H1 (cell line): ENCODE measurements at regions not wholly inside any gene's neighbourhood (a gene's known extent, or its start where the extent isn't known, plus 50 kb on each side); places are given as distances from the start of the nearest gene placed in this dataset.

Experiments used
- CTCF ChIA-PET: fragments of 300-600 bp; sonication (Branson Sonifier 250); formaldehyde crosslinking; loops from one replicate; lab custom pipeline; 2021; ENCODE audit not compliant: partially characterized antibody; lab: Charles Lee
- POLR2A ChIA-PET: fragments of 300-600 bp; sonication (Branson Sonifier 250); formaldehyde crosslinking; loops from one replicate; lab custom pipeline; 2021; ENCODE audit warnings: inconsistent platforms; ENCODE audit not compliant: partially characterized antibody; lab: Charles Lee
- DNase-seq, 2 experiments: peaks; one replicate each; pipeline versions ENCODE4 v3.0.0 to v3.0.0-alpha.2; 2010 to 2022; ENCODE audit warnings: low spot score in 2 of 2, low read depth in 1 of 2, mixed read lengths in 1 of 2
- FAIRE-seq: peaks from 2 replicates; lab custom pipeline; 2011; peaks lifted over from hg19 to GRCh38; lab: Jason Lieb, UNC
- H2AFZ ChIP-seq: 2 replicates; pipeline ENCODE4 v1.8.1; 2012; ENCODE audit warnings: low read length, inconsistent platforms
- H2AK5ac ChIP-seq: 2 replicates; pipeline ENCODE4 v1.6.1; 2013; ENCODE audit warnings: low read depth, low read length
- H2BK120ac ChIP-seq: replicated peaks from 2 replicates; pipeline ENCODE3; 2013; ENCODE audit warnings: low read depth, low read length, inconsistent platforms
- H2BK12ac ChIP-seq: 2 replicates; pipeline ENCODE4 v1.6.1; 2013; ENCODE audit warnings: low read depth, low read length
- H2BK15ac ChIP-seq: 2 replicates; pipeline ENCODE4 v1.6.1; 2013; ENCODE audit warnings: low read length
- H2BK20ac ChIP-seq: 2 replicates; pipeline ENCODE4 v1.6.1; 2013; ENCODE audit warnings: low read length
- H2BK5ac ChIP-seq: 2 replicates; pipeline ENCODE4 v1.6.1; 2013; ENCODE audit warnings: low read depth, low read length
- H3K14ac ChIP-seq: 2 replicates; pipeline ENCODE4 v1.6.1; 2013; ENCODE audit warnings: inconsistent platforms; ENCODE audit not compliant: insufficient read length
- H3K18ac ChIP-seq: 2 replicates; pipeline ENCODE4 v1.6.1; 2013; ENCODE audit warnings: low read length; ENCODE audit errors: extremely low read depth
- H3K23ac ChIP-seq: 2 replicates; pipeline ENCODE4 v1.6.1; 2013; ENCODE audit warnings: inconsistent platforms; ENCODE audit not compliant: insufficient read length
- H3K23me2 ChIP-seq: 2 replicates; pipeline ENCODE4 v1.6.1; 2013; ENCODE audit warnings: low read depth, low read length
- H3K27ac ChIP-seq: 2 replicates; pipeline ENCODE4 v1.6.1; 2011; ENCODE audit warnings: low read depth, low read length, inconsistent platforms
- H3K27me3 ChIP-seq, 4 experiments: replicated peaks in 1 of 4; 1 replicate in 1 of 4; 2 replicates in 3 of 4; pipeline versions ENCODE4 v1.6.1 to v1.8.1; 2011 to 2013; ENCODE audit warnings: low read length in 3 of 4, mild to moderate bottlenecking in 3 of 4, inconsistent platforms in 2 of 4, mixed read lengths in 2 of 4, moderate library complexity in 1 of 4; ENCODE audit not compliant: control insufficient read depth in 3 of 4, insufficient read depth in 3 of 4; ENCODE audit errors: extremely low read depth in 1 of 4
- H3K36me3 ChIP-seq, 4 experiments: 2 replicates each; pipeline versions ENCODE4 v1.6.1 to v1.8.1; 2011 to 2013; ENCODE audit warnings: mild to moderate bottlenecking in 4 of 4, low read length in 3 of 4, moderate library complexity in 2 of 4, control low read depth in 1 of 4, inconsistent platforms in 1 of 4; ENCODE audit not compliant: insufficient read depth in 4 of 4, control insufficient read depth in 2 of 4
- H3K4ac ChIP-seq: replicated peaks from 2 replicates; pipeline ENCODE3; 2013; ENCODE audit warnings: low read length, low read depth, mixed read lengths, inconsistent platforms; ENCODE audit not compliant: insufficient read length
- H3K4me1 ChIP-seq, 4 experiments: replicated peaks in 1 of 4; 1 replicate in 1 of 4; 2 replicates in 3 of 4; pipeline versions ENCODE4 v1.6.1 to v1.8.1; 2011 to 2013; ENCODE audit warnings: low read length in 3 of 4, inconsistent platforms in 2 of 4, mixed read lengths in 1 of 4; ENCODE audit not compliant: insufficient read depth in 4 of 4, control insufficient read depth in 3 of 4
- H3K4me2 ChIP-seq, 2 experiments: 2 replicates each; pipeline versions ENCODE4 v1.6.1 to v1.8.1; 2011 to 2013; ENCODE audit warnings: low read depth in 2 of 2, low read length in 2 of 2, control low read depth in 1 of 2, inconsistent platforms in 1 of 2, mild to moderate bottlenecking in 1 of 2; ENCODE audit not compliant: insufficient read depth in 1 of 2
- H3K4me3 ChIP-seq, 4 experiments: fragments of 200-600, 300-600 bp in 1 of 4; sonication (generic), shearing (Covaris generic), sonication (Bioruptor Twin) in 1 of 4; 2 replicates each; pipeline versions ENCODE4 v1.5.1 to v1.8.1; 2011 to 2016; ENCODE audit warnings: low read length in 4 of 4, low read depth in 3 of 4, control low read depth in 2 of 4, inconsistent platforms in 2 of 4, mild to moderate bottlenecking in 2 of 4, mixed read lengths in 1 of 4, moderate library complexity in 1 of 4; ENCODE audit not compliant: insufficient read depth in 2 of 4; ENCODE audit errors: extremely low read depth in 1 of 4
- H3K56ac ChIP-seq: replicated peaks from 2 replicates; pipeline ENCODE3; 2013; ENCODE audit warnings: low read depth, mild to moderate bottlenecking, mixed read lengths, low read length, inconsistent platforms; ENCODE audit not compliant: insufficient read length
- H3K79me1 ChIP-seq: 2 replicates; pipeline ENCODE4 v1.6.1; 2013; ENCODE audit warnings: low read depth, low read length, control low read depth
- H3K79me2 ChIP-seq, 2 experiments: 2 replicates each; pipeline versions ENCODE4 v1.6.1 to v1.8.1; 2012 to 2013; ENCODE audit warnings: low read length in 2 of 2, mild to moderate bottlenecking in 2 of 2, inconsistent platforms in 1 of 2; ENCODE audit not compliant: insufficient read depth in 2 of 2, control insufficient read depth in 1 of 2
- H3K9ac ChIP-seq, 4 experiments: replicated peaks in 1 of 4; 1 replicate in 1 of 4; 2 replicates in 3 of 4; pipeline versions ENCODE4 v1.6.1 to v1.8.1; 2011 to 2013; ENCODE audit warnings: low read depth in 3 of 4, low read length in 3 of 4, control low read depth in 2 of 4, mild to moderate bottlenecking in 2 of 4, moderate library complexity in 2 of 4, inconsistent platforms in 1 of 4; ENCODE audit errors: extremely low read depth in 1 of 4
- H3K9me3 ChIP-seq, 2 experiments: 2 replicates each; pipeline versions ENCODE4 v1.6.1 to v1.8.1; 2012 to 2013; ENCODE audit warnings: mild to moderate bottlenecking in 2 of 2, moderate library complexity in 2 of 2, control low read depth in 1 of 2, inconsistent platforms in 1 of 2, low read depth in 1 of 2, low read length in 1 of 2, mixed read lengths in 1 of 2; ENCODE audit not compliant: insufficient read depth in 2 of 2
- H4K20me1 ChIP-seq, 2 experiments: replicated peaks in 1 of 2; 2 replicates each; pipeline versions ENCODE3 to v1.8.1; 2011 to 2013; ENCODE audit warnings: inconsistent platforms in 2 of 2, low read length in 2 of 2, mild to moderate bottlenecking in 1 of 2; ENCODE audit not compliant: insufficient read depth in 2 of 2, control insufficient read depth in 1 of 2
- H4K5ac ChIP-seq: 2 replicates; pipeline ENCODE4 v1.6.1; 2013; ENCODE audit warnings: low read length, low read depth, mixed read lengths, inconsistent platforms; ENCODE audit not compliant: insufficient read length
- H4K8ac ChIP-seq: 2 replicates; pipeline ENCODE4 v1.8.0; 2013; ENCODE audit warnings: mild to moderate bottlenecking, moderate library complexity, low read length, inconsistent platforms; ENCODE audit not compliant: insufficient read depth; ENCODE audit errors: extremely low read depth
- H4K91ac ChIP-seq: replicated peaks from 2 replicates; pipeline ENCODE3; 2013; ENCODE audit warnings: low read length, mixed read lengths, inconsistent platforms; ENCODE audit not compliant: insufficient read length
- RAD21 ChIP-seq, 2 experiments: IDR thresholded peaks in 1 of 2; conservative IDR thresholded peaks in 1 of 2; 2 replicates each; pipeline ENCODE4 v1.6.1; 2011; ENCODE audit warnings: low read depth in 2 of 2, low read length in 2 of 2, improper control_type of control experiment in 1 of 2, inconsistent platforms in 1 of 2, mild to moderate bottlenecking in 1 of 2, moderate library complexity in 1 of 2
- SIRT6 ChIP-seq: IDR thresholded peaks from one replicate; pipeline ENCODE4 v1.7.1; 2012; ENCODE audit warnings: low read length, inconsistent platforms
- SP2 ChIP-seq: IDR thresholded peaks from 2 replicates; pipeline ENCODE4 v1.6.1; 2012; ENCODE audit warnings: mild to moderate bottlenecking, low read length, inconsistent platforms
- SUZ12 ChIP-seq: fragments of 200-600 bp; sonication (generic); IDR thresholded peaks from 2 replicates; pipeline ENCODE4 v1.6.1; 2012; ENCODE audit warnings: mild to moderate bottlenecking, inconsistent platforms, low read length, moderate library complexity, mixed read lengths
- TAF1 ChIP-seq: IDR thresholded peaks from 2 replicates; pipeline ENCODE4 v1.6.1; 2011; ENCODE audit warnings: mild to moderate bottlenecking, low read depth, low read length
- WGBS, 2 experiments: shearing (Covaris generic) in 1 of 2; methylation state at CpG; one replicate each; pipeline versions ENCODE4 v1.1.6 to v1.1.7; 2013 to 2015; ENCODE audit warnings: low lambda C conversion rate in 2 of 2, mixed read lengths in 2 of 2, inconsistent platforms in 1 of 2, low coverage in 1 of 2, missing lambda C conversion rate in 1 of 2; ENCODE audit not compliant: insufficient replicate concordance in 2 of 2, insufficient coverage in 1 of 2, insufficient read length in 1 of 2; ENCODE audit errors: extremely low coverage in 1 of 2, missing lambda C conversion rate in 1 of 2; 5-methylcytosine and 5-hydroxymethylcytosine counted together
- TF ChIP-seq, protein P1 (sequence below), 3 experiments: IDR thresholded peaks; 1 replicate in 2 of 3; 2 replicates in 1 of 3; pipeline versions ENCODE4 v1.5.1 to v1.6.1; 2011; ENCODE audit warnings: low read length in 3 of 3, mild to moderate bottlenecking in 3 of 3, inconsistent platforms in 2 of 3, low read depth in 1 of 3, moderate library complexity in 1 of 3; ENCODE audit not compliant: insufficient read depth in 1 of 3; ENCODE audit errors: control extremely low read depth in 1 of 3
- TF ChIP-seq, protein P2 (sequence below): IDR thresholded peaks from 2 replicates; pipeline ENCODE4 v1.6.1; 2012; ENCODE audit warnings: inconsistent platforms
- TF ChIP-seq, protein P3 (sequence below): IDR thresholded peaks from 2 replicates; pipeline ENCODE4 v1.6.1; 2012; ENCODE audit warnings: inconsistent platforms

GRCh38 chr15:59794229-59794886 is 105.2 kb upstream of the BNIP2 start:
- Histone ChIP-seq H2BK12ac (no peak overlapping the region), H4K8ac (no peak overlapping the region), H3K27me3 (no peaks in the 10 kb centered on the region), H2AK5ac (no peak overlapping the region), H3K9me3 (no peaks in the 10 kb centered on the region), H3K27ac (no peak overlapping the region), H3K4ac (no peak overlapping the region), H2AFZ (no peak overlapping the region), H3K14ac (no peak overlapping the region), H3K36me3 (no peaks in the 10 kb centered on the region), H4K20me1 (no peaks in the 10 kb centered on the region), H2BK15ac (no peak overlapping the region), H3K4me2 (no peak overlapping the region), H4K91ac (no peak overlapping the region), H3K56ac (no peak overlapping the region), H2BK120ac (no peak overlapping the region), H3K23me2 (no peaks in the 10 kb centered on the region), H3K4me3 (no peak overlapping the region), H3K4me1 (no peaks in the 10 kb centered on the region), H2BK5ac (no peak overlapping the region), H3K79me2 (no peaks in the 10 kb centered on the region), H3K23ac (no peak overlapping the region), H3K9ac (no peak overlapping the region), H2BK20ac (no peak overlapping the region), H3K79me1 (no peaks in the 10 kb centered on the region), H4K5ac (no peak overlapping the region), H3K18ac (no peak overlapping the region; the same call in 1 of the 2 replicates)
- FAIRE-seq: no peak
- 86% methylated on average over 7 of the region's 7 CpGs; no CpG with 5 or more reads in 1 of the 2 experiments for WGBS, 2 experiments
- ChIA-PET CTCF (no interaction called here), POLR2A (no interaction called here)
- no peak for TF ChIP-seq RAD21 (IDR thresholded peaks at IDR 0.05 in 1 of 2, conservative IDR thresholded peaks at IDR 0.05 in 1 of 2; ENCODE audit: low read depth in 2 of 2, low read length in 2 of 2)
- no peak for TF ChIP-seq TAF1
- TF ChIP-seq, protein P1, sequence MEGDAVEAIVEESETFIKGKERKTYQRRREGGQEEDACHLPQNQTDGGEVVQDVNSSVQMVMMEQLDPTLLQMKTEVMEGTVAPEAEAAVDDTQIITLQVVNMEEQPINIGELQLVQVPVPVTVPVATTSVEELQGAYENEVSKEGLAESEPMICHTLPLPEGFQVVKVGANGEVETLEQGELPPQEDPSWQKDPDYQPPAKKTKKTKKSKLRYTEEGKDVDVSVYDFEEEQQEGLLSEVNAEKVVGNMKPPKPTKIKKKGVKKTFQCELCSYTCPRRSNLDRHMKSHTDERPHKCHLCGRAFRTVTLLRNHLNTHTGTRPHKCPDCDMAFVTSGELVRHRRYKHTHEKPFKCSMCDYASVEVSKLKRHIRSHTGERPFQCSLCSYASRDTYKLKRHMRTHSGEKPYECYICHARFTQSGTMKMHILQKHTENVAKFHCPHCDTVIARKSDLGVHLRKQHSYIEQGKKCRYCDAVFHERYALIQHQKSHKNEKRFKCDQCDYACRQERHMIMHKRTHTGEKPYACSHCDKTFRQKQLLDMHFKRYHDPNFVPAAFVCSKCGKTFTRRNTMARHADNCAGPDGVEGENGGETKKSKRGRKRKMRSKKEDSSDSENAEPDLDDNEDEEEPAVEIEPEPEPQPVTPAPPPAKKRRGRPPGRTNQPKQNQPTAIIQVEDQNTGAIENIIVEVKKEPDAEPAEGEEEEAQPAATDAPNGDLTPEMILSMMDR (IDR thresholded peaks at IDR 0.05; ENCODE audit: control extremely low read depth in 1 of 3, insufficient read depth in 1 of 3, low read depth in 1 of 3, low read length in 3 of 3): no peak
- TF ChIP-seq, protein P2, sequence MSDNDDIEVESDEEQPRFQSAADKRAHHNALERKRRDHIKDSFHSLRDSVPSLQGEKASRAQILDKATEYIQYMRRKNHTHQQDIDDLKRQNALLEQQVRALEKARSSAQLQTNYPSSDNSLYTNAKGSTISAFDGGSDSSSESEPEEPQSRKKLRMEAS: no peak
- no peak for TF ChIP-seq SP2
- TF ChIP-seq SUZ12: no peak
- TF ChIP-seq SIRT6: no peak
- TF ChIP-seq, protein P3, sequence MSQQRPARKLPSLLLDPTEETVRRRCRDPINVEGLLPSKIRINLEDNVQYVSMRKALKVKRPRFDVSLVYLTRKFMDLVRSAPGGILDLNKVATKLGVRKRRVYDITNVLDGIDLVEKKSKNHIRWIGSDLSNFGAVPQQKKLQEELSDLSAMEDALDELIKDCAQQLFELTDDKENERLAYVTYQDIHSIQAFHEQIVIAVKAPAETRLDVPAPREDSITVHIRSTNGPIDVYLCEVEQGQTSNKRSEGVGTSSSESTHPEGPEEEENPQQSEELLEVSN: no peak
- DNase-seq: no peak
